K562 (cell line): ENCODE measurements at regions not wholly inside any gene's neighbourhood (a gene's known extent, or its start where the extent isn't known, plus 50 kb on each side); places are given as distances from the start of the nearest gene placed in this dataset.

ENCODE experiments used
- ATAC-seq: fragments of 200-7000 bp; cut with Tn5 transposase; 3 replicates; pipeline ENCODE4 v1.9.1; 2020; ENCODE audit warnings: moderate library complexity
- BruUV-seq: library from RNA; stranded (reverse); fragments of 400-500 nt; replicated peaks from 2 replicates; lab custom pipeline; 2021; lab: Mats Ljungman, UMichigan
- CTCF ChIA-PET: fragments of 300-600 bp; formaldehyde crosslinking; extraction: SDS; loops from one replicate; lab custom pipeline; 2021; ENCODE audit warnings: low intra/inter-chr PET ratio; lab: Yijun Ruan, JAX
- POLR2A ChIA-PET: fragments of 300-600, 350-650 bp; sonication (Branson Sonifier 250); formaldehyde crosslinking; extraction: SDS; loops from one replicate; lab custom pipeline; 2021; ENCODE audit warnings: antibody characterized with exemption, inconsistent platforms; lab: Yijun Ruan, JAX
- DNase-seq, 4 experiments: peaks; one replicate each; pipeline versions ENCODE4 v3.0.0 to v3.0.0-alpha.2; 2011 to 2018; ENCODE audit warnings: low spot score in 3 of 4, mixed read lengths in 3 of 4; ENCODE audit errors: extremely low read depth in 1 of 4
- FAIRE-seq: peaks from 2 replicates; lab custom pipeline; 2011; peaks lifted over from hg19 to GRCh38; lab: Jason Lieb, UNC
- H2AFZ ChIP-seq: 2 replicates; pipeline ENCODE4 v1.6.0; 2011; ENCODE audit warnings: low read depth, low read length, control low read depth, inconsistent platforms
- H3K27ac ChIP-seq: fragments of 200-600 bp; 3 replicates; pipeline ENCODE4 v1.8.0; 2011; ENCODE audit warnings: low read depth, mild to moderate bottlenecking, control low read depth, inconsistent platforms, low read length, moderate library complexity, mixed read lengths; ENCODE audit errors: extremely low read depth
- H3K27me3 ChIP-seq, 2 experiments: fragments of 300-600 bp in 1 of 2; 2 replicates in 1 of 2; 3 replicates in 1 of 2; pipeline versions ENCODE4 v1.6.0 to v1.8.0; 2011; ENCODE audit warnings: inconsistent platforms in 2 of 2, low read length in 2 of 2, mild to moderate bottlenecking in 1 of 2, mixed read lengths in 1 of 2, moderate library complexity in 1 of 2; ENCODE audit not compliant: control insufficient read depth in 2 of 2, insufficient read depth in 2 of 2
- H3K36me3 ChIP-seq: fragments of 300-600 bp; 3 replicates; pipeline ENCODE4 v1.8.0; 2011; ENCODE audit warnings: mild to moderate bottlenecking, low read length, inconsistent platforms; ENCODE audit not compliant: control insufficient read depth, insufficient read depth
- H3K4me1 ChIP-seq, 2 experiments: fragments of 200-600 bp in 1 of 2; replicated peaks in 1 of 2; 2 replicates in 1 of 2; 3 replicates in 1 of 2; pipeline versions ENCODE4 v1.5.1 to v1.8.0; 2011; ENCODE audit warnings: inconsistent platforms in 2 of 2, low read length in 2 of 2, mild to moderate bottlenecking in 1 of 2, mixed read lengths in 1 of 2, moderate library complexity in 1 of 2; ENCODE audit not compliant: control insufficient read depth in 2 of 2, insufficient read depth in 2 of 2
- H3K4me2 ChIP-seq: 2 replicates; pipeline ENCODE4 v1.6.1; 2011; ENCODE audit warnings: low read length, control low read depth, inconsistent platforms, mixed read lengths; ENCODE audit not compliant: insufficient read depth
- H3K4me3 ChIP-seq: fragments of 200-600 bp; sonication (generic), shearing (Covaris generic); 2 replicates; pipeline ENCODE4 v1.5.1; 2016; ENCODE audit warnings: control low read depth, inconsistent platforms
- H3K79me2 ChIP-seq: fragments of 200-600 bp; 3 replicates; pipeline ENCODE4 v1.8.0; 2011; ENCODE audit warnings: low read length, inconsistent platforms; ENCODE audit not compliant: control insufficient read depth, insufficient read depth
- H3K9ac ChIP-seq, 2 experiments: 2 replicates each; pipeline versions ENCODE4 v1.6.0 to v1.6.1; 2011; ENCODE audit warnings: low read depth in 2 of 2, low read length in 2 of 2, control low read depth in 1 of 2, inconsistent platforms in 1 of 2, mild to moderate bottlenecking in 1 of 2, mixed read lengths in 1 of 2; ENCODE audit not compliant: insufficient read depth in 1 of 2
- H3K9me1 ChIP-seq: one replicate; pipeline ENCODE4 v1.6.0; 2011; ENCODE audit warnings: inconsistent platforms, mild to moderate bottlenecking, low read length, moderate library complexity; ENCODE audit not compliant: control insufficient read depth, insufficient read depth
- H3K9me3 ChIP-seq: replicated peaks from 2 replicates; pipeline ENCODE4 v1.5.1; 2011; ENCODE audit warnings: low read depth, low read length, inconsistent platforms; ENCODE audit not compliant: control insufficient read depth, insufficient read depth
- H4K20me1 ChIP-seq: replicated peaks from 2 replicates; pipeline ENCODE4 v1.6.1; 2011; ENCODE audit warnings: low read length, inconsistent platforms, mixed read lengths; ENCODE audit not compliant: control insufficient read depth, insufficient read depth
- BRD9 ChIP-seq: fragments of 450-650 bp; IDR thresholded peaks from 2 replicates; pipeline ENCODE4 v1.6.1; 2018; ENCODE audit warnings: low read depth; ENCODE audit not compliant: partially characterized antibody
- MAFF ChIP-seq: IDR thresholded peaks from 2 replicates; pipeline ENCODE4 v1.6.1; 2012; ENCODE audit warnings: low read length, improper control_type of control experiment
- MEIS2 ChIP-seq: fragments of 450-650 bp; IDR thresholded peaks from 2 replicates; pipeline ENCODE4 v1.6.1; 2014; ENCODE audit warnings: mild to moderate bottlenecking; ENCODE audit not compliant: partially characterized antibody
- NR3C1 ChIP-seq: sonication (generic); formaldehyde crosslinking; IDR thresholded peaks from 2 replicates; pipeline ENCODE4 v1.8.1; 2022; ENCODE audit warnings: missing genetic modification reagents
- POLR2AphosphoS2 ChIP-seq: IDR thresholded peaks from 2 replicates; pipeline ENCODE4 v1.6.1; 2012; ENCODE audit warnings: low read length, improper control_type of control experiment
- RAD21 ChIP-seq, 2 experiments: fragments of 250-450 bp in 1 of 2; fragments of 450-650 bp in 1 of 2; sonication (Bioruptor Pico) in 1 of 2; formaldehyde crosslinking in 1 of 2; IDR thresholded peaks in 1 of 2; conservative IDR thresholded peaks in 1 of 2; 2 replicates each; pipeline versions ENCODE4 v1.4.0 to v1.8.0; 2020 to 2022; ENCODE audit warnings: mild to moderate bottlenecking in 2 of 2, moderate library complexity in 1 of 2
- RHOXF2B ChIP-seq: fragments of 250-450 bp; sonication (Bioruptor Pico); conservative IDR thresholded peaks from 2 replicates; pipeline ENCODE4 v1.5.1; 2021
- SMAD2 ChIP-seq: fragments of 150-350 bp; IDR thresholded peaks from 2 replicates; pipeline ENCODE4 v1.6.1; 2014; ENCODE audit warnings: low read depth, mild to moderate bottlenecking, low read length
- ZBED1 ChIP-seq: IDR thresholded peaks from 2 replicates; pipeline ENCODE4 v1.6.1; 2014
- ZKSCAN8 ChIP-seq: fragments of 200-800 bp; sonication (Bioruptor generic); IDR thresholded peaks from 2 replicates; pipeline ENCODE4 v1.6.1; 2016; ENCODE audit warnings: missing genetic modification characterization, missing compliant biosample characterization
- ZNF212 ChIP-seq: fragments of 450-650 bp; formaldehyde crosslinking; IDR thresholded peaks from 2 replicates; pipeline ENCODE4 v1.4.0; 2020; ENCODE audit warnings: mild to moderate bottlenecking
- ZNF239 ChIP-seq: fragments of 250-450 bp; sonication (Bioruptor Pico); IDR thresholded peaks from 2 replicates; pipeline ENCODE4 v1.4.0; 2020; ENCODE audit warnings: mild to moderate bottlenecking
- ZNF253 ChIP-seq: fragments of 250-450 bp; sonication (Bioruptor Pico); conservative IDR thresholded peaks from 2 replicates; pipeline ENCODE4 v1.6.1; 2021; ENCODE audit warnings: mild to moderate bottlenecking
- ZNF316 ChIP-seq: fragments of 450-650 bp; IDR thresholded peaks from 2 replicates; pipeline ENCODE4 v1.6.1; 2016
- ZNF318 ChIP-seq, 2 experiments: fragments of 450-650 bp; IDR thresholded peaks; 2 replicates each; pipeline ENCODE4 v1.6.1; 2016; ENCODE audit warnings: mild to moderate bottlenecking in 2 of 2, borderline replicate concordance in 1 of 2, low read depth in 1 of 2, moderate library complexity in 1 of 2
- ZNF766 ChIP-seq: fragments of 200-800 bp; sonication (Bioruptor generic); conservative IDR thresholded peaks from 2 replicates; pipeline ENCODE4 v1.6.1; 2016; ENCODE audit warnings: missing genetic modification characterization, missing compliant biosample characterization
- ZNF79 ChIP-seq: fragments of 250-450 bp; sonication (Bioruptor Pico); IDR thresholded peaks from 2 replicates; pipeline ENCODE4 v1.4.0; 2020; ENCODE audit warnings: low read depth, mild to moderate bottlenecking, moderate library complexity
- in situ Hi-C: fragments of 300-500 bp; cut with MboI; formaldehyde crosslinking; loops from 4 replicates; pipeline ENCODE4 v1.15.0; 2018; ENCODE audit warnings: inconsistent platforms, mixed read lengths
- intact Hi-C: fragments of 100-400 bp; cut with micrococcal nuclease; formaldehyde crosslinking; loops from 2 replicates; pipeline ENCODE4 v1.14.2; 2022

- TF ChIP-seq ZNF318 (IDR thresholded peaks at IDR 0.05; ENCODE audit: borderline replicate concordance in 1 of 2, low read depth in 1 of 2): no peak
- no peak for TF ChIP-seq ZNF239 (CRISPR knock-in tag)
- TF ChIP-seq, all 486 proteins: peak for 0
Observed at GRCh38 chr16:76756951-76757350, 434.0 kb upstream of the MON1B start (continued).

- Histone ChIP-seq H3K4me3 (no peak overlapping the region), H3K9me3 (no peaks in the 10 kb centered on the region), H3K36me3 (no peaks in the 10 kb centered on the region), H3K79me2 (no peaks in the 10 kb centered on the region), H3K27me3 (no peaks in the 10 kb centered on the region), H3K4me2 (no peak overlapping the region), H3K27ac (no peak overlapping the region), H2AFZ (no peak overlapping the region), H3K9ac (no peak overlapping the region), H3K9me1 (no peaks in the 10 kb centered on the region), H3K4me1 (no peaks in the 10 kb centered on the region), H4K20me1 (no peaks in the 10 kb centered on the region)
- ChIA-PET POLR2A (no interaction called here), CTCF (no interaction called here)
- BruUV-seq: no TSS peak
- no peak for FAIRE-seq
- no peak for ATAC-seq
- intact Hi-C loops: no loop called here
- in situ Hi-C loops: no loop called here
- no peak for DNase-seq
- TF ChIP-seq SMAD2 (no peak), MAFF (peak; percentile 43; the same call in 1 of the 2 replicates), MEIS2 (no peak), ZNF316 (peak; percentile 25; the same call in 1 of the 2 replicates), ZNF253 (no peak), ZBED1 (no peak), ZNF79 (CRISPR knock-in tag) (no peak), ZNF212 (CRISPR knock-in tag) (no peak), BRD9 (no peak), RHOXF2B (CRISPR knock-in tag) (no peak), ZNF766 (CRISPR knock-in tag) (no peak), POLR2AphosphoS2 (no peak), RAD21 (CRISPR knock-in tag; conservative IDR thresholded peaks at IDR 0.05 in 1 of 2, IDR thresholded peaks at IDR 0.05 in 1 of 2) (no peak), ZKSCAN8 (CRISPR knock-in tag) (no peak), NR3C1 (CRISPR knock-in tag) (no peak)
Observed at GRCh38 chr16:76766538-76766937, 424.5 kb upstream of the MON1B start.
